Islet precursor cell (in vitro differentiated cells): ENCODE measurements at regions not wholly inside any gene's neighbourhood (a gene's known extent, or its start where the extent isn't known, plus 50 kb on each side); places are given as distances from the start of the nearest gene placed in this dataset.
"Not testable (repeated sequence)": the region's sequence is repeated elsewhere in the genome, so short reads cannot be mapped to it uniquely, and the experiment has no call there.

Experiments
- DNase-seq: peaks from one replicate; pipeline ENCODE4 v3.0.0-alpha.2; 2018

DNA sequence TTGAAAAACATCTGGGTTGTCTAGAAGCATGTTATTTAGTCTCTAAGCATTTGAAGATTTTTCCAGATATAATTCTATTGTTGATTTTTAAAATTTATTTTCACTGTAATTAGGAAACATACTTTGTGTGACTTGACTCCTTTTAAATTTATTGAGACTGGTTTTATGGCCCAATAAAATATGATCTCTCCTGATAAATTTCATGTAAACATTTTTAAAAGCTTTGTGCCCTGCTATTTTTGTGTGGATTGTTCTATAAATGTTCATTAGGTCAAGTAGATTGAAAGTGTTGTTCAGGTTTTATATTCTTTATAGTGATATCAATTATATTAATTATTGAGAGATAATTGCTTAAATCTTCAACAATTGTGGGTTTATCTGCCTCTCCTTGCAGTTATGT lies 105.4 kb downstream of the RFX6 start:
- DNase-seq = no peak

DNA sequence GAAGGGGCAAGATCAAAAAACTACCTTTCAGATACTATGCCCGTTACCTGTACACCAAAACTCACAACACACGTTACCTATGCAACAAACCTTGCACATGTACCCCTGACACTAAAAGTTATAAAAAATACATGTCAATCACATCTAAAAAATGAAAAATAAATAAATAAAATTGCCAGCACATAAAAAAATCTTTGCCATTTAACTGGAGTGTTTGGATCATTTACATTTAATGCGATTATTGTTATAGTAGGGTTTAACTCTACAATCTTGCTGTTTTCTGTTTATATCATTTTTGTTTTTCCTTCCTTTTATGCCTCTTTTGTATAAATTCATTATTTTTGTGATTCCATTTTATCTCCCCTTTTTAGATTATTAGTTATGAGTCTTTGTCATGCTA lies 106.3 kb downstream of the RFX6 start:
- DNase-seq = no peak

- DNase-seq = no peak
Measured at GRCh38 chr6:116986819-116987218, 109.8 kb downstream of the RFX6 start.

DNA sequence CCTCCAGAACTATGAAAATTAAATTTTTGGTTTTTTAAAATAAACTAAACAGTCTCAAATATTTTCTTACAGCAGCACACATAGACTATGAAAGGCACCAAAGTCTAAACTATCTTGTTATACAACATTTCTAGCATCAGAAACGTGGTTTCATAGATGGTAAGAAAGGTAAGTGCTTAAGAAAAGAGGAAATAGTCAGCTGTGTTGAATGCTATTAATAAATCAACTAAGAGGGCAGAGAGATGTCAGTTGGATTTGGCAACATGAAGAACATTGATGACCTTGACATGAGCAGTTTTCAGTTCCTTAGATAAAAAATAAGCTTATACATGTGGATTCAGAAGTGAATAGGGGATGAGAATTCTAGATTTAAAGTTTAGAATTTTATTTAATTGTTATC lies 113.6 kb downstream of the RFX6 start:
- no peak for DNase-seq

- DNase-seq = no peak
Measured at GRCh38 chr6:116992546-116992945, 115.5 kb downstream of the RFX6 start.

DNA sequence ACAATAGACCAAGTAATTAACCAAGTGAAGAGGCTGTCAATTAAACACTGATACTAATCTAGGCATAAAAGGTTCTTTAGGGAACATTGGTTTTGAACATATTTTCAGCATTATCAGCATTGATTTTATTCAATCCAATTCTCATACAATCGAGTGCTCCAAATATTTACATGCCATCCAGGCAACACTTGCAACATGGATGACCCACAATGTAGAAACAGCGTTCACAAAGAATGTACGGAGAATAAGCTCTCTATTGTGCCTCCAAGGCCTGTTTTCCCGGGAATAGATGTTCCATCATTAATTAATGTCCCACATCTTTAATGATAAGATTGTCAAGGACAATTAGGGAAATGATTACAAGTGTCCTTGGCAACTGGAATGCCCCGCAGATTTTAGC lies 117.4 kb downstream of the RFX6 start:
- DNase-seq = no peak

GRCh38 chr6:116996842-116997241 lies 119.8 kb downstream of the RFX6 start:
- DNase-seq = no peak

DNA sequence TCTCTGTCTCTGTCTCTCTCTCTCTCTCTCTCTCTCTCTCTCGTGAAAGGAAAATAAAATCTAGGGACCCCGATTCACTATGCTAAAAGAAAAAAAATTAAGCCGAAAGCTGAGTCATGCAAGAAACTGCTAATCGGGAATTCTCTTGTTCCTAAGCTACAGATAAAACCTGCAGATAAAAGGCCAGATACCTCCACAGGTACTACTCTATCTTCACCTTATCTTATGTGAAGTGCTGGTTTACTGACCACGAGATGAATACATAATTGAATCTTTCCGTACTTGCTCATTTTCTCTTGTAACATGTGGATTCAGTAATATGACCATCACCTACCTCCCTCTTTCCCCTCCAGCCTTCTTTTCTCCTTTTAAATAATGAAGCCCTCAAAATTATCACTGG lies 120.5 kb downstream of the RFX6 start:
- no peak for DNase-seq

GRCh38 chr6:117007659-117008058 lies 130.6 kb downstream of the RFX6 start:
- DNase-seq = no peak

DNA sequence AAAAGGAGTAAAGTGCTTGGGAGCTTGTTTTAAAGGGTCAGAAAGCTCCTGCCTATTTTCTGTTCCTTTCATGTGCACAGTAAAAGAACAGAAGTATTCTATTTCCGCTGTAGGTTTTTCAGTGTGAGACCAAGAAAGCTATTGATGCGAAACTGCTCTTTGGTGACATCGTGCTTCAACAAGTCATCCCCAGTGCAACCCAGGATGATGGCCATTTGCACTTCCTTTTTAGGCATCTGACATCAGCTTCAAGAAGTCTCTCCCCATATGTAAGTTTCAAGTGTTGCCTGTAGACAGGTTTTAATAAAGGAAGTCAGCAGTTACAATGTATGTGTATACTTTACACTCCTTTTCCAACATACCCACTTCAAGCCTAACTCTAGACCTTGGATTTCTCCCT lies 131.6 kb downstream of the RFX6 start:
- DNase-seq = no peak

GRCh38 chr6:117014641-117015473 lies 137.8 kb downstream of the RFX6 start:
- not testable (repeated sequence) for DNase-seq

- DNase-seq = not testable (repeated sequence)
Measured at GRCh38 chr6:117015474-117015804, 138.4 kb downstream of the RFX6 start.

- no peak for DNase-seq
Measured at GRCh38 chr6:117018771-117019170, 141.7 kb downstream of the RFX6 start.

GRCh38 chr6:117022774-117023173 lies 145.7 kb downstream of the RFX6 start:
- no peak for DNase-seq

GRCh38 chr6:117025310-117025709 lies 148.3 kb downstream of the RFX6 start:
- DNase-seq = peak; percentile 69

GRCh38 chr6:117028256-117028655 lies 151.2 kb downstream of the RFX6 start:
- DNase-seq = no peak

DNA sequence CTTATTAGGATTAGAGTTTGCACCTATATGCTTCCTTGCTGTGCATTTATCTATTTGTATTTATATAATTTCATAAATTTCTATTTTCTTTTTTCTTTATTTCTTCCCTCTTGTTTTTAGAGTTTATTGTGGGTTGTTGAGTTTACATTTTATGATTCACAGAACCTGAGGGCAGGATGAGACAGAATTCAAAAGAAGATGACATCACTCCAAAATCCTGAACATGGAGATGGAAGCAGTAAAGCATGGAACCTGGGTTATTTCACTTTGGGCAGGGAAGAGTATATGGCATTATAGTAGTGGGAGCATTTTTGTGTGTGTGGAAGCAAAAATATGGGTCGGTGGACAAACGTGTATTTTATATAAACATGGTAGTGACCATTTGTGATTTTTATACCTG lies 157.5 kb downstream of the RFX6 start:
- DNase-seq = no peak

GRCh38 chr6:117034971-117035370 lies 157.9 kb downstream of the RFX6 start:
- DNase-seq = no peak

DNA sequence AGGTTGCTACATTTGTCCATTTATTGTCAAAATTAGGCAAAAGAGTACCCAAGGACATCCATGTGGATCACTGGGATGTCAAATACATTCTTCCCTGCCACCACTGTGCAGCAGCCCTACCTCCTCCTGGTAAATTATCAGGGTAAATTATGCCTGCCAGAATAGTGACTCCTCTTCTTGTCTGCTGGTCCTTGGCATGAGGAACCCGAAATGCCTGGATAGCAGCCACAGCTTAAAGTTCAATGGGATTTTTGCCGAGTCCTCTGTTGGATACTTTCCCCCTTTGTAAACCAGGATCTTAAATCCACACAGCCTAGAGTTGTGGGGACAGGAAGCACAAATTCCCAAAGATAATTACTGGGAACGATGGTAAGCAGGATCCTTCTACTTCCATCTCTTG lies 173.3 kb downstream of the RFX6 start:
- no peak for DNase-seq

DNA sequence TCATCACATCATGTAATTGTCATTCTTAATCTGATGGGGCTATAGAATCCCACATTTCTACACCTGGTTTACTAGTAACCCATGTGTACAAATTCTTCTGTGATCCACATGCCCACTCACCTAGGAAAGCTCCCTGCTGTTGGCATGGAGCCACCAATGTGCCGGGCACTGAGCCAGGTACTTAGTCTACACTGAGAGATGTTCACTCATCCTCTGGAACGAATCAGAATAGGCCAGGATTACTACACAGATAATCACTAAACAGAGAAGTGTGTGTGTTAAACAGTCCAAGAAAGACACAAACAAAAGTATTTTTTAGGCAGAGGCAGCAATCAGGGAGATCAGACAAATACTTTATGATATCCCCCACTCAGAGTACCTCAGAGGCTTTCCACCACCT lies 193.2 kb upstream of the VGLL2 start:
- DNase-seq = no peak

DNA sequence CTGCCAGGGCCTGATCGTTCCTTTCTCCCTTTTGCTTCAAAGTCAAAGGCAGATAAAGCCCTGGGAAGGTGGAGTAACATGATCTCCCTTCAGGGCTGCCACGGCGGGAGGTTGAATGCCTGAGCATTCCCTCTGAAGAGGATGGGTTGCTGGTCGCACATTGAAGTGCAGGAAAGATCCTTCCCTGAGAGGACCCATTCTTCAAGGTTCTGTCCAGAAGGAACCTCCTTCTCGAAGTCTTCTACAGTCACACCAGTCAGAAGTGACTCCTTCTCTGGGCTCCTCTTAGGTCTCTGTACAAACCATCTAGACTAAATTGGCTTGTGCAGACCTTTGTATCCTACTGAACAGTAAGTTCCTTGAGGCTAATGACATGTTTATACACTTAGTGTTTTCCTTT lies 192.6 kb upstream of the VGLL2 start:
- no peak for DNase-seq

DNA sequence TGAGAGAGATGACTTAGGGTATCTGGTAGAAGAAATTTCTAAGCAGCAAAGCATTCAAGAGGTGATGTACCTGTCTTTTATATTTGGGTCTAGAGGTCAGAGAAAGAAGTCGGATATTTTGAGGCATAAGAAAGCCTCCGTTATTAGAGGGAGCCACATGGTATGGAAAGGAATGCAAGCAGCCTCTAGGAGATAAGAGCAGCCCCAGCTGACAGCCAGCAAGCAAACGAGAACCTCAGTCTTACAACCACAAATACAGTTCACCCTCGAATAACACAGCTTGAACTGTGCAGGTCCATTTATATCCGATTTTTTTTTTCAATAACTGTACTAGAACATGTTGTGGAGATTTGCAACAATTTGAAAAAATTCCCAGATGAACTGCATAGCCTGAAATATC lies 190.7 kb upstream of the VGLL2 start:
- peak; percentile 60 for DNase-seq

- no peak for DNase-seq
Measured at GRCh38 chr6:117075218-117075617, 190.1 kb upstream of the VGLL2 start.

GRCh38 chr6:117076076-117076475 lies 189.3 kb upstream of the VGLL2 start:
- DNase-seq = no peak

GRCh38 chr6:117077300-117077699 lies 188.1 kb upstream of the VGLL2 start:
- DNase-seq = no peak
